Colonic mucosa (tissue), 4 donors: ENCODE measurements at regions not wholly inside any gene's neighbourhood (a gene's known extent, or its start where the extent isn't known, plus 50 kb on each side); places are given as distances from the start of the nearest gene placed in this dataset.

ENCODE experiments used
- DNase-seq: peaks from one replicate; pipeline ENCODE4 v3.0.0-alpha.2; 2020
- H3K27ac ChIP-seq: fragments of 200-600 bp; one replicate; pipeline ENCODE4 v1.8.0; 2021
- H3K27me3 ChIP-seq: fragments of 200-600 bp; one replicate; pipeline ENCODE4 v1.8.0; 2021
- H3K36me3 ChIP-seq: fragments of 200-600 bp; one replicate; pipeline ENCODE4 v1.8.0; 2021
- H3K4me1 ChIP-seq: fragments of 200-600 bp; one replicate; pipeline ENCODE4 v1.8.0; 2021; ENCODE audit warnings: mild to moderate bottlenecking
- H3K4me3 ChIP-seq: fragments of 200-600 bp; one replicate; pipeline ENCODE4 v1.8.0; 2021
- H3K9ac ChIP-seq, 2 donors: one replicate each; pipeline ENCODE4 v1.7.0; 2013; ENCODE audit warnings: control low read depth in 2 of 2, low read depth in 2 of 2, low read length in 2 of 2
- H3K9me3 ChIP-seq: fragments of 200-600 bp; one replicate; pipeline ENCODE4 v1.8.0; 2021
- intact Hi-C: fragments of 100-400 bp; cut with DNase I; formaldehyde crosslinking; loops from one replicate; pipeline ENCODE4 v1.14.1; 2022
- TF ChIP-seq, protein P1 (sequence below): fragments of 200-600 bp; IDR thresholded peaks from one replicate; pipeline ENCODE4 v1.8.0; 2022; ENCODE audit warnings: antibody characterized with exemption, mild to moderate bottlenecking
- donor health status: healthy.
- donor health status: DM: no; HTN: no; CAD: no.
- donor health status: DM: no; HTN: no; CAD: no.

DNA sequence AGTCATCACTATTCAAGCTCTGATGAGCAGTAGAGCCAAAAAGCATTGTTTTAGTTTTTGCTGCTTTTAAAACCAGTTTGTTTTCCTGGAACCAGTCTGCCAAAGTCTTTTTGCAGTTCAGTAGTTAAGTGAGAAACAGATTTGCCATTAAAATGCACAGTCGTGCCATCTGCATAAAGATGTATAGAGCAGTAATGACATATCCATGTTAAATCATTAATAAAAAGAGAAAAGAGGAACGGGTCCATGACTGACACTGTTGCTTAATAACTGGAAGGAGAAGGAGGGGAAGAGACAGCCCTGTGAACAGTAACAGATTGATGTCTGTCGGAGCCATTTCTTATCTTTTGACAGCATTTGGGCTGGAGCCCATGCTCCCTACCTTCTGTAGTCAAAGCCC is 704.6 kb downstream of the SATB2 start:
- intact Hi-C loops: no loop called here
- H3K4me3 ChIP-seq: no peak overlapping the region
- H3K4me1 ChIP-seq: no peaks in the 10 kb centered on the region
- H3K9ac ChIP-seq: no peak overlapping the region
- TF ChIP-seq, protein P1, sequence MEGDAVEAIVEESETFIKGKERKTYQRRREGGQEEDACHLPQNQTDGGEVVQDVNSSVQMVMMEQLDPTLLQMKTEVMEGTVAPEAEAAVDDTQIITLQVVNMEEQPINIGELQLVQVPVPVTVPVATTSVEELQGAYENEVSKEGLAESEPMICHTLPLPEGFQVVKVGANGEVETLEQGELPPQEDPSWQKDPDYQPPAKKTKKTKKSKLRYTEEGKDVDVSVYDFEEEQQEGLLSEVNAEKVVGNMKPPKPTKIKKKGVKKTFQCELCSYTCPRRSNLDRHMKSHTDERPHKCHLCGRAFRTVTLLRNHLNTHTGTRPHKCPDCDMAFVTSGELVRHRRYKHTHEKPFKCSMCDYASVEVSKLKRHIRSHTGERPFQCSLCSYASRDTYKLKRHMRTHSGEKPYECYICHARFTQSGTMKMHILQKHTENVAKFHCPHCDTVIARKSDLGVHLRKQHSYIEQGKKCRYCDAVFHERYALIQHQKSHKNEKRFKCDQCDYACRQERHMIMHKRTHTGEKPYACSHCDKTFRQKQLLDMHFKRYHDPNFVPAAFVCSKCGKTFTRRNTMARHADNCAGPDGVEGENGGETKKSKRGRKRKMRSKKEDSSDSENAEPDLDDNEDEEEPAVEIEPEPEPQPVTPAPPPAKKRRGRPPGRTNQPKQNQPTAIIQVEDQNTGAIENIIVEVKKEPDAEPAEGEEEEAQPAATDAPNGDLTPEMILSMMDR: no peak
- no peaks in the 10 kb centered on the region for H3K9me3 ChIP-seq
- no peaks in the 10 kb centered on the region for H3K36me3 ChIP-seq
- no peak for DNase-seq
- no peak overlapping the region for H3K27ac ChIP-seq
- no peaks in the 10 kb centered on the region for H3K27me3 ChIP-seq

DNA sequence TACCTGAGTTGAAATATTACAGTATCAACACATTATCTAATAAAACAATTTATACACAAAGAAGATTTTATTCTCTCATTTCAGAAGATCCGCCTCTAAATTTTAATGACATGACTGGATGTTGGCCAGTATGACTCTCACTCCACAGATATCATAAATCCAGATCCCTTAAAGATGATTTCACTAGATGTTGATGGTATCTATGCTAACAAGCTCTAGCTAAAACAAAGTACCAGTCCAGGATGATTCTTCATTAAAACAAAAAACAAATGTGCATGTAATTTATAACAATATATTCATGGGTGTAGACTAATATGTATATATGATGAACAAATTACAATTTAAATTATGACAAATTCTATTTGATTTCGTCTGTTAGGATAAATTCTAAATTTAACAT is 708.4 kb downstream of the SATB2 start:
- Histone ChIP-seq H3K27ac (no peak overlapping the region), H3K36me3 (no peaks in the 10 kb centered on the region), H3K4me3 (no peak overlapping the region), H3K4me1 (no peaks in the 10 kb centered on the region), H3K9ac (no peak overlapping the region), H3K9me3 (no peaks in the 10 kb centered on the region), H3K27me3 (no peaks in the 10 kb centered on the region)
- intact Hi-C loops: no loop called here
- DNase-seq: no peak
- TF ChIP-seq, protein P1: no peak

DNA sequence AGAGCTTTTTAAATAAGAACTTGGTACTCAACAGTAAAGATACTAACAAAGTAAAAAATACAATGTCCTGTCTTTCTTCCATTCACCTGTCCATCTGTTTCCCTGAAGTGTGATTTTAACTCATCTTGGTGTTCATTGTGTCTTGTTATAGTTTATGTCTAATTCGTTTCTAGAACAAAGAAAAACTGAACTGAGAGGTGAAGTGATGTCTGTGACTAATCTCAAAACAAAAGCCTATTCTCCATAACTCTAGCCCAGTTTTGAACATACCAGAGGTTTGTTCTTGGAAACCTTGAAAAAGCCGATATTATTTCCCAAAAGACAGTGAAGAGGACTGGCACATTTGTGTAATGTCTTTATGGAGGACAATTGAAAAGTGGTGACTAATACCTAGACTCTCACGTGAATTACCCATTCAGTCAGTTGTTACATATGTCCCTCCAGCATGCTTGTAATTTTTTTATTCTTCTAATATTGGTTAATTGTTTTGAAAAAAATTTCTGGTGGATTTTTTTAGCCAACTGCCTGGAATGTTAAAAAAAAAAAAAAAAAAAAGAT is 725.8 kb downstream of the SATB2 start:
- Histone ChIP-seq H3K27ac (no peak overlapping the region), H3K4me3 (no peak overlapping the region), H3K4me1 (no peaks in the 10 kb centered on the region), H3K36me3 (no peaks in the 10 kb centered on the region), H3K27me3 (no peaks in the 10 kb centered on the region), H3K9me3 (no peaks in the 10 kb centered on the region), H3K9ac (no peak overlapping the region)
- TF ChIP-seq, protein P1: no peak
- no peak for DNase-seq
- intact Hi-C loops: no loop called here

DNA sequence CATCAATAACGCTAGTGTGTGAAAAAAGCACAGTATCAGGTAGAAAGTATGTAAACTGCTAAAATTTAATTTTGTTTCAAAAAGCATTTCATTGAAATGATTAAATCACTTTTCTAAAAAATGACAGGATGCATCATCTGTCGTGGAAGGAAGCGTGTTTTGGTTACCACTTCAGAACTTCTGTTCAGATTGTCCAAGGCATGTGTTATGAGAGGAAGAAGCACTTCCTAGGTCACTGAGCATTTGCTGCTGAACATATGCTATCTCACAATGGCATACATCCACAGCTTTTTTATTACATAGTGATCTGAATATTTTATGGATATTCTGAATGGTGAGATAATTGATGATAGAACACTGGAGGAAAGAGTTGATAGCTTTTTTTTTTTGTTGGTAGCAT is 737.5 kb downstream of the SATB2 start:
- no peaks in the 10 kb centered on the region for H3K9me3 ChIP-seq
- TF ChIP-seq, protein P1: no peak
- H3K4me3 ChIP-seq: no peak overlapping the region
- H3K27me3 ChIP-seq: no peaks in the 10 kb centered on the region
- DNase-seq: no peak
- intact Hi-C loops: no loop called here
- H3K4me1 ChIP-seq: no peaks in the 10 kb centered on the region
- H3K36me3 ChIP-seq: no peaks in the 10 kb centered on the region
- no peak overlapping the region for H3K9ac ChIP-seq
- no peak overlapping the region for H3K27ac ChIP-seq

DNA sequence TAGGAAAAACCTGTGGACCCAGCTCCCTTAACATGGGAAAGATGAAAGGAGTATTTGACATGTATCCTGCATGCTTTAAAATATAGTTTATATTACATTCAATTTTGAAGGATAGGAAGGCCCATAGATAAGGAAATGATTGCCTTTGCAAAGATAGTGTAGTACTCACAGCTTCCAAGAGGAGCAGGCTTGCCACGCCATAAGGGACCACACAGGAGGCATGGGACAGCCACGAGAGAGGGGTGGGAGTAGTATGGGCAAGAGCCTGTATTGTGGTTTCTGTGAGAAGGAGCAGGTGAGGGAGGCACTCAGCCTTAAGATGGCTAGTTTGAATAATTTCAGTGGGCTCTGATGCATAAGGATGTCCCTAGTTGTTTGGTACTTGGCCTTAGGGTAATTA is 740.3 kb downstream of the SATB2 start:
- Histone ChIP-seq H3K9ac (no peak overlapping the region), H3K9me3 (no peaks in the 10 kb centered on the region), H3K27me3 (no peaks in the 10 kb centered on the region), H3K27ac (no peak overlapping the region), H3K4me1 (no peaks in the 10 kb centered on the region), H3K36me3 (no peaks in the 10 kb centered on the region), H3K4me3 (no peak overlapping the region)
- intact Hi-C loops: no loop called here
- no peak for DNase-seq
- TF ChIP-seq, protein P1: no peak
